ENCODE measurements at regions not wholly inside any gene's neighbourhood (a gene's known extent, or its start where the extent isn't known, plus 50 kb on each side); places are given as distances from the start of the nearest gene placed in this dataset.

GRCh38 chr1:221343136-221343535, 398.8 kb downstream of the DUSP10 start:
- H3K27me3 ChIP-seq (ENCODE audit: control insufficient read depth in 1 of 2, insufficient read depth in 2 of 2, low read length in 2 of 2), result no peaks in the 10 kb centered on the region
- H3K79me2 ChIP-seq (ENCODE audit: insufficient read depth, low read length), result no peaks in the 10 kb centered on the region
- no peaks in the 10 kb centered on the region for H3K36me3 ChIP-seq (replicated peaks in 1 of 2; ENCODE audit: control insufficient read depth in 1 of 2, insufficient read depth in 2 of 2, low read length in 2 of 2)
- no TSS peak for BruUV-seq (replicated peaks)
- no peaks in the 10 kb centered on the region for H3K4me1 ChIP-seq (ENCODE audit: insufficient read depth, low read length)
- H4K20me1 ChIP-seq (ENCODE audit: insufficient read depth, low read length), result no peaks in the 10 kb centered on the region
- FAIRE-seq (no peak), ATAC-seq (no peak), DNase-seq (ENCODE audit: low spot score) (no peak)
- H3K27ac ChIP-seq (ENCODE audit: extremely low read length, insufficient read depth, low read length), result no peak overlapping the region
- in situ Hi-C loops (cut with HindIII; ENCODE audit: extremely low pct_ligation_motif_present, low pct_unique_long_range_greater_than_20kb) (no loop called here), intact Hi-C loops (cut with micrococcal nuclease; ENCODE audit: unreplicated experiment) (no loop called here)
- TF ChIP-seq SALL2 (CRISPR knock-in tag; IDR thresholded peaks at IDR 0.05) (no peak), ZBTB43 (CRISPR knock-in tag; conservative IDR thresholded peaks at IDR 0.05) (no peak), NR0B2 (CRISPR knock-in tag; IDR thresholded peaks at IDR 0.05) (no peak), SYNCRIP (IDR thresholded peaks at IDR 0.05; ENCODE audit: insufficient read depth, low read depth, low read length) (no peak), ARHGAP35 (CRISPR knock-in tag; IDR thresholded peaks at IDR 0.05; ENCODE audit: borderline replicate concordance) (no peak), PCBP2 (optimal IDR thresholded peaks at IDR 0.05; ENCODE audit: low read depth, low read length, poor library complexity, severe bottlenecking) (no peak), SNRNP70 (IDR thresholded peaks at IDR 0.05; ENCODE audit: low read depth, low read length) (no peak), HOXD1 (CRISPR knock-in tag; IDR thresholded peaks at IDR 0.05) (no peak)
- H3K4me3 ChIP-seq (replicated peaks in 1 of 3; ENCODE audit: insufficient read depth in 1 of 3, low read depth in 2 of 3, low read length in 3 of 3), result no peak overlapping the region
- POLR2A ChIA-PET, result no interaction called here
- CTCF ChIA-PET (ENCODE audit: low intra/inter-chr PET ratio, low total read pairs), result no interaction called here
- H3K9ac ChIP-seq (ENCODE audit: insufficient read depth, low read depth, low read length), result no peak overlapping the region
- no peaks in the 10 kb centered on the region for H3K9me3 ChIP-seq (ENCODE audit: low read length)
- no peak overlapping the region for H3K4me2 ChIP-seq (ENCODE audit: low read depth, low read length)
- no peak overlapping the region for H2AFZ ChIP-seq (ENCODE audit: low read length)

GRCh38 chr1:221343607-221344006, 398.3 kb downstream of the DUSP10 start:
- POLR2A ChIA-PET, result no interaction called here
- intact Hi-C loops (cut with micrococcal nuclease; ENCODE audit: unreplicated experiment), result no loop called here

More at GRCh38 chr1:221343607-221344006, 398.3 kb downstream of the DUSP10 start:
- Histone ChIP-seq H3K36me3 (replicated peaks in 1 of 2; ENCODE audit: control insufficient read depth in 1 of 2, insufficient read depth in 2 of 2, low read length in 2 of 2) (no peaks in the 10 kb centered on the region), H2AFZ (ENCODE audit: low read length) (no peak overlapping the region), H3K27me3 (ENCODE audit: control insufficient read depth in 1 of 2, insufficient read depth in 2 of 2, low read length in 2 of 2) (no peaks in the 10 kb centered on the region), H3K4me3 (replicated peaks in 1 of 3; ENCODE audit: insufficient read depth in 1 of 3, low read depth in 2 of 3, low read length in 3 of 3) (no peak overlapping the region), H3K4me2 (ENCODE audit: low read depth, low read length) (no peak overlapping the region), H3K4me1 (ENCODE audit: insufficient read depth, low read length) (no peaks in the 10 kb centered on the region), H3K9me3 (ENCODE audit: low read length) (no peaks in the 10 kb centered on the region), H3K9ac (ENCODE audit: insufficient read depth, low read depth, low read length) (no peak overlapping the region), H3K79me2 (ENCODE audit: insufficient read depth, low read length) (no peaks in the 10 kb centered on the region), H3K27ac (ENCODE audit: extremely low read length, insufficient read depth, low read length) (no peak overlapping the region), H4K20me1 (ENCODE audit: insufficient read depth, low read length) (no peaks in the 10 kb centered on the region)
- TF ChIP-seq SP1 (IDR thresholded peaks at IDR 0.05) (no peak), SP1 (CRISPR knock-in tag; IDR thresholded peaks at IDR 0.05) (no peak), NR0B2 (CRISPR knock-in tag; IDR thresholded peaks at IDR 0.05) (no peak), ZFP36L1 (CRISPR knock-in tag; IDR thresholded peaks at IDR 0.05) (no peak), RFXAP (CRISPR knock-in tag; IDR thresholded peaks at IDR 0.05; ENCODE audit: borderline replicate concordance) (no peak), GFI1 (CRISPR knock-in tag; IDR thresholded peaks at IDR 0.05; ENCODE audit: borderline replicate concordance) (no peak), CBX5 (CRISPR knock-in tag; IDR thresholded peaks at IDR 0.05; ENCODE audit: borderline replicate concordance) (no peak), ZNF230 (CRISPR knock-in tag; IDR thresholded peaks at IDR 0.05) (no peak), ZNF10 (CRISPR knock-in tag; IDR thresholded peaks at IDR 0.05; ENCODE audit: borderline replicate concordance, low read depth) (no peak), ZNF792 (CRISPR knock-in tag; IDR thresholded peaks at IDR 0.05) (no peak), NFYC (CRISPR knock-in tag; IDR thresholded peaks at IDR 0.05) (no peak), IRF2 (CRISPR knock-in tag; IDR thresholded peaks at IDR 0.05) (no peak)
- CTCF ChIA-PET (ENCODE audit: low intra/inter-chr PET ratio, low total read pairs), result no interaction called here
- no TSS peak for BruUV-seq (replicated peaks)
- DNase-seq (ENCODE audit: low spot score) (no peak), FAIRE-seq (no peak), ATAC-seq (no peak)
- 27% methylated on average over 3 of the region's 3 CpGs for WGBS (ENCODE audit: low lambda C conversion rate)
- in situ Hi-C loops (cut with HindIII; ENCODE audit: extremely low pct_ligation_motif_present, low pct_unique_long_range_greater_than_20kb), result no loop called here

Data from HepG2 (cell line).